ENCODE measurements at regions not wholly inside any gene's neighbourhood (a gene's known extent, or its start where the extent isn't known, plus 50 kb on each side); places are given as distances from the start of the nearest gene placed in this dataset.

GRCh38 chr11:116275635-116276034 lies 497.2 kb downstream of the BUD13 start:
- no peak for TF ChIP-seq CTCF (IDR thresholded peaks at IDR 0.05; ENCODE audit: control insufficient read depth, insufficient read depth, low read depth, low read length, missing control alignments)
- no peak overlapping the region for H3K4me3 ChIP-seq (ENCODE audit: control insufficient read depth, low read depth, low read length)
- DNase-seq (ENCODE audit: low read depth), result no peak

- H3K4me3 ChIP-seq (ENCODE audit: control insufficient read depth, low read depth, low read length), result no peak overlapping the region
- TF ChIP-seq CTCF (IDR thresholded peaks at IDR 0.05; ENCODE audit: control insufficient read depth, insufficient read depth, low read depth, low read length, missing control alignments), result no peak
- no peak for DNase-seq (ENCODE audit: low read depth)
These were observed 498.3 kb downstream of the BUD13 start for GRCh38 chr11:116274521-116274920.

GRCh38 chr11:116272181-116272789 lies 500.5 kb downstream of the BUD13 start:
- TF ChIP-seq CTCF (IDR thresholded peaks at IDR 0.05; ENCODE audit: control insufficient read depth, insufficient read depth, low read depth, low read length, missing control alignments), result no peak
- DNase-seq (ENCODE audit: low read depth), result no peak
- no peak overlapping the region for H3K4me3 ChIP-seq (ENCODE audit: control insufficient read depth, low read depth, low read length)

- no peak for DNase-seq (ENCODE audit: low read depth)
- H3K4me3 ChIP-seq (ENCODE audit: control insufficient read depth, low read depth, low read length), result no peak overlapping the region
- TF ChIP-seq CTCF (IDR thresholded peaks at IDR 0.05; ENCODE audit: control insufficient read depth, insufficient read depth, low read depth, low read length, missing control alignments), result no peak
These were observed 501.3 kb downstream of the BUD13 start for GRCh38 chr11:116271479-116271878.

- H3K4me3 ChIP-seq (ENCODE audit: control insufficient read depth, low read depth, low read length), result no peak overlapping the region
- DNase-seq (ENCODE audit: low read depth), result no peak
- TF ChIP-seq CTCF (IDR thresholded peaks at IDR 0.05; ENCODE audit: control insufficient read depth, insufficient read depth, low read depth, low read length, missing control alignments), result no peak
These were observed 505.6 kb downstream of the BUD13 start for GRCh38 chr11:116267146-116267545.

- no peak overlapping the region for H3K4me3 ChIP-seq (ENCODE audit: control insufficient read depth, low read depth, low read length)
- DNase-seq (ENCODE audit: low read depth), result no peak
- TF ChIP-seq CTCF (IDR thresholded peaks at IDR 0.05; ENCODE audit: control insufficient read depth, insufficient read depth, low read depth, low read length, missing control alignments), result no peak
These were observed 509.0 kb downstream of the BUD13 start for GRCh38 chr11:116263770-116264169.

GRCh38 chr11:116263019-116263418 lies 509.8 kb downstream of the BUD13 start:
- H3K4me3 ChIP-seq (ENCODE audit: control insufficient read depth, low read depth, low read length), result no peak overlapping the region
- no peak for DNase-seq (ENCODE audit: low read depth)
- TF ChIP-seq CTCF (IDR thresholded peaks at IDR 0.05; ENCODE audit: control insufficient read depth, insufficient read depth, low read depth, low read length, missing control alignments), result no peak

All from AG09309 (cell line).